Stimulated activated CD8-positive, alpha-beta memory T cell treated with anti-CD3 and anti-CD28 coated beads, Interleukin-12 subunit alpha, Interleukin-12 subunit beta, amount 100 ng/mL, for 4 hours (primary cell): ENCODE measurements at regions not wholly inside any gene's neighbourhood (a gene's known extent, or its start where the extent isn't known, plus 50 kb on each side); places are given as distances from the start of the nearest gene placed in this dataset.
"Not testable (repeated sequence)": the region's sequence is repeated elsewhere in the genome, so short reads cannot be mapped to it uniquely, and the experiment has no call there.

Source experiments
- DNase-seq: peaks from one replicate; pipeline ENCODE4 v3.0.0-alpha.2; 2020; ENCODE audit warnings: low read depth

DNA sequence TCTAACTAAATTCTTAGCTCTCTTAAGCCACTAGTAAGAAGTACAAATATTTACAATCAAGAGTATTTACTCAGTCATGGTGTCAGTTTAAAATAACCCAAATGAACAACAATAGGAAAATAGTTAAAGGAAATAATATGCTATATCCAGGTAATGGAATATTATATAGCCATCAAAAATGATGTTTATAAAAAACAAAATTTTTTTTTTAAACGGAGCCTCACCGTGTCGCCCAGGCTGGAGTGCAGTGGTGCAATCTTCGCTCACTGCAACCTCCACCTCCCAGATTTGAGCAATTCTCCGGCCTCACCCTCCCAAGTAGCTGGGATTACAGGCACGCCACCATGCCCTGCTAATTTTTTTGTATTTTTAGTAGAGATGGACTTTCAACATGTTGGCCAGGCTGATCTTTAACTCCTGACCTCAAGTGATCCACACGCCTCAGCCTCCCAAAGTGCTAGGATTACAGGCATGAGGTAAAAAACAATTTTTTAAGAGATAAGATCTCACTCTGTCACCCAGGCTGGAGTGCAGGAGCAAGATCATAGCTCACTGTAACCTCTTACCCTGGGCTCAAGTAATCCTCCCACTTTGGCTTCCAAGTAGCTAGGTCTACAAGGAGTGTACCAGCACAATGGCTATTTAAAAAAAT is 132.5 kb downstream of the NOC3L start:
- no peak for DNase-seq

DNA sequence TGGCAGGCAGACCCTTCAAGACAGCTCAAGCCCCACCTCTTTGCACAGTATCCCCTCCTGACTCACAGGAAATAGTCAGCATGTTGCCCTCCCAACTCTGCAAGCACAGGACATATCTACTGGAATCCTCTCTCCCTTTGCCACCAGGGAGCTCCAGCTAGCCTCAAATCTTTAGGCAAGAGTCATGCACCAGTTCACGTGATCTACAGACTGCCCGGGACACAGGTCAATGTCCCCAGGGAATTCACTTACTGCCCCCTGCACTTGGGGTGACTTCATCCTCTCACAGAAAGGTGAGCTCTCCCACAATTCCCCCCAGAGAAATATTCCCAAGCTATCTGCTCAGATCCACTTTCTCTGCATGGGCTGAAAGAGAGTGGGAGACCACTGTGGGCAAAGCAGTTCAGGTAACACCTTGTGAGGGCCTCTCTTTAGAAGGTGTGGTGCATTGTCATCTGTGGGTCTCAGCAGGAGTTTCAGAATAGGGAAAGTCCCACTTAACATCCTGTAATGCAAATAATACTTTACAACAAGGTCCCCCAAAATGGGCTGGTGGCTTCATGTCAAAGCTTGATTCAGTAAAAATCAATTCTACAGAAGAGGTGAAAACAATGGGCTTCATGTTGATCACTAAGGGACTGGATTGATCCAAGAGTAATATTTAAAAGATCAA is 129.9 kb downstream of the NOC3L start:
- DNase-seq, result no peak

DNA sequence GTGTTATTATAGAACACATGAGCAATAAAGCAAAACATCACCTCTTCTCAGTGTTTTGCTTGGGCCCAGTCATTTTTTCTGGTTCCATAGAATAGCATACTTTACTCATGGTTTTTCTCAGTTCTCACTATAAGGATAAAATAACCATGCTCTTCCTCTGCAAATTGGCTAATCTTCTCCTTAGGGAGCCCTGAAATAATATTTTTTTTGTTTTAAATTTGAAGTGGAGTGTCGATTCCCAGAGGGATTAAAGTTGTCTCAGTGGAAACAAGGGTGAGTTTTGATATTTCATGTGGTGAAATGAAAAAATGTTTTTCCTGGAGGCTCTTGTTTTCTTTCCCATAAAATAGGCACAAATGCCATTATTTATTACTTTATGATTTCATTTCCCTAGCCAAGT is 127.3 kb downstream of the NOC3L start:
- no peak for DNase-seq

DNA sequence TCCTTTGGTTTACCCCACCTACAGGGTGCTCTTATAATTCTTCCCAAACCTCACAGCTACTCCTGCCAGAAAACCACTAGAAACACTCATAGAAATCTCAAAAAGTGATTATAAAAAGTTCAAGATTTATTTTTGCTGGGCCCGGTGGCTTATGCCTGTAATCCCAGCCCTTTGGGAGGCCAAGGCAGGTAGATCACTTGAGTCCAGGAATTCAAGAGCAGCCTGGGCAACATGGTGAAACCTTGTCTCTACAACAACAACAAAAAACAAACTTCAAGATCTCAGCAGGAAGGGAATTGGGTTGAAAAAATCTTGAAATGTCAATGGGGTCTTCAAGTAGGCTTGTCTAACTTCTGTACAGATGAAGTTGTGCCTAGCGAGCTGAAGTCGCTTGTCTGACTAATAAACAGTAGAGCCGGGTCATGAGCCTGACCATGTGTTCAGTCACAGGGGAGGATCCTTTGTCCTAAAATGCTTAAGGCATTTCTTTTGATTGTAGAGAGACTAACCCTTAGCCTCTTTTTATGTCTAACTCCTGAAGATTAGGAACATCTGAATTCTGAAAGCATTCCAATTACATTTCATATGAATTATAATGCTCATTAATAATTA is 124.6 kb downstream of the NOC3L start:
- DNase-seq, result no peak

DNA sequence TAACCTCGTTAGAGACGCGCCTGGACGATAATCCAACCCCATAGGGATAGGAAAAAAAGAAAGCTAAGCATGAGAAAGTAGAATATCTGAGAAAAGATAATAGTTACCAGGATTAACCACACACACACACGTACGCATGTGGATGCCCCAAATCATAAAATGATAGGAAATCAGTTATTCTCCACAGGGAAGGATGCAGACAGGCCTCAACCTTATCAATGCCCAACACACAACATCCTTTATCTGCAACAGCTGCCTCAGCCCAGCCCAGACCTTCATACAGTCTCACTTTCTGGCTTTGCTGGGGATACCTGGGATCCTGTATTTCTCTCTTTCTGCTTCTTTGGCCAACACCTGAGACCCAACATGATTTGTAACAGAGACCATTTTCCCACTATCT is 123.0 kb downstream of the NOC3L start:
- DNase-seq, result no peak

DNA sequence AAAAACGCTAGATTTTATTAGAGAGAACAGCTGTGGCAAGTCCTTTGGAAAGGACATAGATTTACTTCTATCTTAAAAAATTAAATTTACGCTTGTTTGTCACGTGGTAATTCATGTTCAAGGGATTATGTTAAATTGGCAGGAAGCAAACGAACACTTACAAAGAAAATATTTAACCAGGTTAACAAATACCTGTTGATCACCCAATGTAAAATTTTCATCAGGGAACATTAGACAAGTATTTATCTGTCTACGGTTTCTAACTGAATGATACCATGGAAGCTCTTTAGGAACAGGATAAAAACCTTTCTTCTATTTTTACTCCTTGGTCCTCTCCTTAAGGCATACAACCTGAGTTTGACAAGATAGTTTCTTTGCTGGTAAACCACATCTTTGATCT is 122.2 kb downstream of the NOC3L start:
- no peak for DNase-seq

DNA sequence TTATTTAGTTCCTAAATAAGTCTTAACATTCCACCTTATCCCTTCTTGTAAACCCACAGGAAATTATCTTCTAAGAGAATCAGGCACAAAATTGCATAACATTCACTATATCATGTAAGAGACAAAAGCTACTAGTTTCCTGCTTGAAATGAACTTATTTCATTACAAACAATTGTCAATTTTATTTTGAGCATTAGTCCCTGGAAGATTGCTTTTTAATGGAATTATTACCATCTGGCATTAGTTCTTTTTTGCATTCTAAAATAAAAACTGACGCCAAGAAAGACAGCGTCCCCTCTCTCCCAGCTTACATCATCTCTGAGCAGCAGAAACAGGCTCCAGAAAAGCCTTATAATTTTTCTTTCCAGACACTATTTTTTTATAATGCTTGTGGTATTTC is 121.8 kb downstream of the NOC3L start:
- DNase-seq, result no peak

DNA sequence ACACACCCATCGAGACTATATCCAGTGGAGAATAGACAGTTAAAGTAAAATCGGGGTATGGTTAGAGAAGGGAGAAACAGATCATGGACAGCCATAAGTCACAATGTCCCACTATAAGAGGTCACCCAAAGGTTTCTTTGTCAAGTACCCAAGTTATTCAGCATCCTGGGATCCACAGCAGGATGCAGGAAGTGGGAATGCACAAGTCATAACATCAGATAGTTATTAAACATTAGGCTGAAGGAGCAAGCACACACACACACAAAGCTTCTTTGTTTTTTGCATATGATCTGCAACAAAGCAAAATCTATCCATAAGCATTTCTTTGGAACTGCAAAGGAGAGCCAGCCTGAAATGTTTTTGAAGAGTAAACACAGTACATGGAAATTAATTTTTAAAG is 111.6 kb downstream of the NOC3L start:
- DNase-seq, result no peak

DNA sequence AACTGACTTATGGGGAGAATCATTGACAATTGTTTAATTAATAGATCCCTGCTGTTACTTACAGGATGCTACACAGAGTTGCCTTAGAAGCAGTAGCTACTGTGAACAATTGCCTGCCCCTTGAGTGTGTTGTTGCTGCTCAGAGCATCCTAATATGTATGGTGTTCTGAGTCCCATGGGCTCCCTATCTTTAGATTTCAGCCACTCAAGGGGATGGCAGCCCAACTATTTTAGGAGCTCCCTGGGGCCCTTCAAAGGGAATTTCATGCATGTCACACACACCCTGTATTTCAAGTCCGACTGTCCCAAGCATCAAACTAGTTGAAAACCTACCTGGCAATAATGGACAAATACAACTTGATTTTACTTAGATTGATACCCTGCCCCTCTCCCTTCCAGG is 111.2 kb downstream of the NOC3L start:
- DNase-seq, result no peak

DNA sequence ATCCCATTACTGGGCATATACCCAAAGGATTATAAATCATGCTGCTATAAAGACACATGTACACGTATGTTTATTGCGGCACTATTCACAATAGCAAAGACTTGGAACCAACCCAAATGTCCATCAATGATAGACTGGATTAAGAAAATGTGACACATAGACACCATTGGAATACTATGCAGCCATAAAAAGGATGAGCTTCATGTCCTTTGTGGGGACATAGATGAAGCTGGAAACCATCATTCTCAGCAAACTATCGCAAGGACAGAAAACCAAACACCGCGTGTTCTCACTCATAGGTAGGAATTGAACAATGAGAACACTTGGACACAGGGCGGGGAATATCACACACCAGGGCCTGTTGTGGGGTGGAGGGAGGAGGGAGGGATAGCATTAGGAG is 105.3 kb downstream of the NOC3L start:
- DNase-seq, result not testable (repeated sequence)

DNA sequence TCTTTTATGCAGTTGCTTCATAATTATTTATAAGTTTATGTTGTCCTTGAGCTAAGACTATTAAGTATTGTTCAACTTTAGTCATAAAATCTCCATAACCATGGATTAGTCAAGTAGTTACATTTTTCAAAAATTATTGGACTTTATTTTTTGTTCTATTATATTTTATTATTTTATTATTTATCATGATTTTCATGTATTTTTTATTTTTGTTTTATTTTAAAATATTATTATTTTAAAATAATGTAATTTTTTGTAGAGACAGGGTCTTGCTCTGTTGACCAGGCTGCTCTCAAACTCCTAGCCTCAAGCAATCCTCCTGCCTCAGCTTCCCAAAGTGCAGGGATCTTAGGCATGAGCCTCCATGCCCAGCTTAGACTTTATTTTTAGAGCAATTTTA is 102.3 kb downstream of the NOC3L start:
- DNase-seq, result no peak

DNA sequence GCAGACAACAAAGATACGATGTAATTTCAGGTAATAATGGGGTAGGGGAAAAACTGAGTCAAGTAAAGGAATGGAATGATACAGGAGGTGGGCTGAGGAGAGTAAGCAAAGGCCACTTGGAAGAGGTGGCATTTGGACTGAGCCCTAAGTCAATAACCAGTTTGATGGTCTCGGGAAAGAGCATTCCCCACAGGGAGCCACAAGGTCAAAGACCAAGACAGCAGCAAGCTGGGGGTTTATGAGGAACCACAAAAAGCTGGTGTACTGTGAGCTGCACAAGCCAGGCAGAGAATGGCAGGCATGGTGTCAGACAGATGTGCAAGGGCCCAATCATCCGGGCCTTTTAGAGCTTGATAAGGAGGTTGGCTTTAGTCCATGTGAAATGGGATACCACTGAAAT is 98.7 kb downstream of the NOC3L start:
- no peak for DNase-seq

DNA sequence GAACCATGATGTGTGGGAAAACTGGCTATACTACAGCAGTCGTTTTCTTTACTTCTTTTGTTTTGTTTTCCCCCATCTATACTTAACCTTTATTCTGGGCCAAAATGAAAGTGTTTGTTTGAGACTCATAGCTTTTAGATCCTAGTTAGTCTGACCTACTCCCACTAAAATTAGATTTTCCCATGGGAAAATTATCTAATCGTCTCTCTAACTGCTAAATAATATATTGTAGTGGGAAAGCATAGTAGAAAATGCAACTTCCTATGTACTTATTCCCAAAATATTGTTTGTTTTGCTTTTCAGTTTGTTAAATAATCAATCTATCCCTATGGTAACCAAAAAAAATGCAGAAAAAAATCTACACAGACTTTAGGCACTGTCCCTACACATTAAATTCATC is 96.6 kb downstream of the NOC3L start:
- DNase-seq, result no peak

DNA sequence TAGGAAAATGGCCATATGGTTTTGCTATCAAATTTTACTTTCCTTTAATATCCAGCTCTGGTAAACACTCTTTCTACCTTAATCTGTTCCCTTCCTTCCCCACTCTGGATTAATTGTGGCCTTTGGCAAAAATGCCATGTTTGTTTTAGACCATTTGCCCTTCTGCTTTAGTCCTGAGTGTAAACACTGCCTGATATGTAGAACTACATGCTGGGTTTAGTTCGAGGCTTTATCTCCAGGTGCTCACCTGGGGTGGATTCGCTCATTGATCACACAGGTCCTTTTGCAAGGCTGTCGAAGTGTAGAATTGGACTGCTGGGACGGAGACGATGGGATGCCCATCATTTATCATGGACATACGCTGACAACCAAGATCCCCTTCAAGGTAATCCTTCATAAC is 94.1 kb downstream of the NOC3L start:
- DNase-seq, result no peak

DNA sequence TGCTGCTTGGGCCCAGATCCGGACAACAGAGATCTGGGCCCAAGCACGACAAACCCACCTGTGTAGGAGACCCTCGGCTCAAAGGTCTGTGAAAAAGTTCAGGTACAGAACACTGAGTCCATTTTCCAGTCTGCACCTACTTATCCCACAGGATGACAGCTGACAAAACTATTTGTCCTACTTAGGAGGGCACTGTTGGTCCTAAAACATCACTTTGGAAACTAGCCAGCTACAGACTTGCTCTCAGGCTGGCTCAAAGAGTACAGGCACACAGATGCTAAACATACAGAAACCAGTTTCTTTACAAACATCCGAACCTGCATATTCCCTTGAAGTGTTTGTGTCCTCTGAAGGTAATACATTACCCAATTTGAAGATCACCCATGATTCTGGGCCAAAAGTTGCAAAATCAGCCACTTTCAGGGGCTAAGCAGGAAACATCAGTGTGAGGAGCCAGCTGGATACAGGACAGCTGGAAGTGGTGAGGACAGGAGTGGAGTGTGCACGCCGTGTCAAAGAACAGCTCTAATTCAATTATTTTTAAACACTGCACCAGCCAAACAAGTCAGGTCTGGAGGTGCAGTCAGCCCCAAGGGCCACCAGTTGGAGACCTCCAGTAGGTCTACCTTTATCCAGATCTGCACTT is 88.5 kb downstream of the NOC3L start:
- DNase-seq, result no peak

DNA sequence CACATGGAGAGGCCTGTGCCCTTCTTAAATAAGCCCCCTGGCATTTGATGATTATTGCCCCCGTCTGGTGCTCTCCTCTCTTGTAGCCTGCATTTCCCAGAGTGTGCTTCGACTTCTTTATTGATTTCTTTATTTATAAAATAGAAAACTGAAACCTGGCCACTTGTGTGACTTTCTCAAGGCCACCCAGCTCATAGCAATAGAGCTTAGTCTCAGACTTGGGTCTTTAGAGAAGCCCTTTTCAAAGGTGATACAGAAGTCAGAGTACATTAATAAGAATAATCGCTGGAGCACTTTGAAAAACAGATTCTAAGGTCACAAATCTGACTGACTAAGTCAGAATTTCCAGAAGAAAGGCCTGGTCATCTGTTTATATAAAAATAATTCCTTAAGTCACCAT is 86.6 kb downstream of the NOC3L start:
- no peak for DNase-seq

DNA sequence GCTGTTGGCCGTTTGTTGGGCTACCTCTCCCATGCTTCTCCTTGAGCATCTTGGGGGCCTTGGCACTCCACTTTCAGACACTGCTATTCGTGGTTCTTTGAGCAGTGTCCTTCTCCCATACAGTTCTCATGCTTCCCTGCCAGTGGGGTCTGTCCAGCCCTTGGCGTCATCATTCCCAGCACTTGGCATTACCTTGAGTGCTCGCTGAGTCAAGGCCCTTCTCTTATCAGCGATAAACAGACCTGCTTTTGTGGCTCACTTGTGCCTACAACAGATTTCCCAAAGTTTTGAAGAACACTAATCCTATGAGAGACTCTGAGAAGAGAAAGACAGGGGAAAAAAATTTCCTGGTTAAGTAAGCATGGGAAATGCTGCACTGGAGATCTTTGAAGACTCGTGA is 85.3 kb downstream of the NOC3L start:
- no peak for DNase-seq

DNA sequence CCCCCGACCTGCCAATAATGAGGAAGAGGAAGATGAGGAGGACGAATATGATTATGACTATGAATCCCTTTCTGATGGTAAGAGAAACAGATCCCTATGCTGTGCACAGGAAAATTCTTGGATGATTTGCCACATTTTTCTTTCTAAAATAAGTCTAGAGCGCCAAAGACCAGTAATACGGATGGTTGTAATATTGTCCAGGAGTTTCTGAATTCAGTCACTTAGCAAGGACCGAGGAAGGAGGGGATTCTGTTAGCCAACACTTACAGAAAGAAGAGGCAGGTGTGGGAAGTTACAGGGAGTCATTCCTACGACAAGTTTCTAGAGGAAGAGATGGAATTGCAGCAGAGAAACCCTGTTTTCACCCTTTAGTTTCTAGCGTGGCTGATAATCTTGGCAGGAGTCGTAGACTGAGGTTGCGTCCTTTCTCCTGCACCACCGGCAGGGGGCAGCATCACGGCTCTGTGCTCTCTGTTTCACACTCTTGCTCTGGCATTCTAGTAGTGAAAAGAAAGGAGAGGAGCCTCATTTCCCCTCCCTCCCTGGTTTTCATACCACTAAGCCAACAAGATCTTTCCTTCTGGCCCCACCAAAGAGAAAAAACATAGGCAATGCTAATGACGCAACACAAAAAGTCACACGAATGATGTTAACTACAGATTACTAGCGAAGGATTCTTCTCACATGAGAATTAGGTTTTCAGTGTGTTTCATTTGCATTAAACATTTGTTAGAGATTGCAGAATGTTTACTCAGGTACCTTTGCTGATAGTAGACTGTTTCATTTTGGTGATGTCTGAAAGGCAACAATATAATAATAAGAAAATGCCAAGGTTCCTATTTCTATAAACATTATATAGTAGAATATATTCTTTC is 82.7 kb downstream of the NOC3L start:
- peak; percentile 10 for DNase-seq

DNA sequence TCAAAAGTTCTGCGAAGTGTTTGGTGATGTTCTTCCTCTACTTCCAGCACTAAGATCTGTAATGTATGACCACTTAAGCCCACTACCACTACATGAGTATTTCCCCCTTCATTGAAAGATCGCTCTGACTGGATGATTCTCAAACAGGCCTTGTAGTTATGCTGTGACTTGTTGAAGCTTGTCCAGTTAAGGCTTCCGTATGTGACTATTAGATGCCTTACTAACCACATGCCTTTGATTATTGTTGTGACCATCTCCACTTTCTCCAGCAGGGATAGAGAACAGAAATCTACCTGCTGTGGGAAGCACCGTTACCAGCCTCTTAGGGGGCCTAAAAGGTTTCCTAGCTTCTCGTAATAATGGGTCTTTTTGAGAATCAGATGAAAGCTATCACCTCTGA is 81.1 kb downstream of the NOC3L start:
- DNase-seq, result no peak

DNA sequence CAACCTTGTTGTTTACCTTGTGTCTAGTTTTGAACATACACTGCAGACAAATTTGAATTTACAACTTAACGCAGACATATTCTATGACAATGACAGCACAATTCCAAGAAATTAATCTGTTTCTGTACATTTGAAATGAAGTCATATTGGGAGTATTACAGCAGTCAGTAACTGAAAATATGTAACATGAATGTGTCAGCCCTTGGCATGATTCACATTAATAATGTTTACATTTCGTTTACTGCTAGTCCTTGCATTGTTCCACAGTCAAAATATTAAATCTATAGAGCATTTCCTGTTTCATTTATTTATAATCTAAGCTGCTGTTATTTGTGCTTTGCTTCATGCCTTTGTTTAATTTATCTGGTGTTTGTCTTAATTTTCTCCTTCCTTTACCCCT is 80.4 kb downstream of the NOC3L start:
- DNase-seq, result no peak
